NCI-H2196 (cell line): ENCODE measurements at regions not wholly inside any gene's neighbourhood (a gene's known extent, or its start where the extent isn't known, plus 50 kb on each side); places are given as distances from the start of the nearest gene placed in this dataset.

Experiments
- DNase-seq: peaks from one replicate; lab custom pipeline; 2025; ENCODE audit not compliant: unreplicated experiment; lab: John Stamatoyannopoulos, UW

- DNase-seq = no peak
These were observed 80.0 kb downstream of the S1PR1 start for GRCh38 chr1:101316799-101317198.

GRCh38 chr1:101317590-101317989 lies 80.8 kb downstream of the S1PR1 start:
- no peak for DNase-seq

GRCh38 chr1:101323535-101323934 lies 86.7 kb downstream of the S1PR1 start:
- DNase-seq = no peak

GRCh38 chr1:101325144-101325543 lies 88.3 kb downstream of the S1PR1 start:
- DNase-seq = no peak

- DNase-seq = no peak
These were observed 93.8 kb downstream of the S1PR1 start for GRCh38 chr1:101330427-101331130.

- DNase-seq = no peak
These were observed 95.0 kb downstream of the S1PR1 start for GRCh38 chr1:101331794-101332193.

- DNase-seq = no peak
These were observed 95.8 kb downstream of the S1PR1 start for GRCh38 chr1:101332633-101333032.

GRCh38 chr1:101333186-101333585 lies 96.4 kb downstream of the S1PR1 start:
- DNase-seq = no peak

- no peak for DNase-seq
These were observed 101.1 kb downstream of the S1PR1 start for GRCh38 chr1:101337968-101338367.

- no peak for DNase-seq
These were observed 102.1 kb downstream of the S1PR1 start for GRCh38 chr1:101338714-101339430.

GRCh38 chr1:101344745-101345144 lies 107.9 kb downstream of the S1PR1 start:
- no peak for DNase-seq

GRCh38 chr1:101346419-101346818 lies 109.6 kb downstream of the S1PR1 start:
- no peak for DNase-seq

GRCh38 chr1:101356013-101356412 lies 119.2 kb downstream of the S1PR1 start:
- no peak for DNase-seq

- DNase-seq = no peak
These were observed 120.0 kb downstream of the S1PR1 start for GRCh38 chr1:101356604-101357443.

GRCh38 chr1:101357444-101357986 lies 120.7 kb downstream of the S1PR1 start:
- DNase-seq = peak; percentile 55

- DNase-seq = no peak
These were observed 123.7 kb downstream of the S1PR1 start for GRCh38 chr1:101360506-101360905.

- DNase-seq = no peak
These were observed 127.1 kb downstream of the S1PR1 start for GRCh38 chr1:101363891-101364318.

GRCh38 chr1:101364370-101365120 lies 127.7 kb downstream of the S1PR1 start:
- no peak for DNase-seq

GRCh38 chr1:101365186-101365585 lies 128.4 kb downstream of the S1PR1 start:
- no peak for DNase-seq

GRCh38 chr1:101365878-101366277 lies 129.1 kb downstream of the S1PR1 start:
- DNase-seq = no peak
